AG04449 (cell line): ENCODE measurements at regions not wholly inside any gene's neighbourhood (a gene's known extent, or its start where the extent isn't known, plus 50 kb on each side); places are given as distances from the start of the nearest gene placed in this dataset.

ENCODE experiments used
- CTCF ChIA-PET: fragments of 350-600 bp; formaldehyde crosslinking; extraction: SDS; loops from one replicate; lab custom pipeline; 2021; ENCODE audit warnings: antibody characterized with exemption; lab: Yijun Ruan, JAX
- POLR2A ChIA-PET: fragments of 400-600, 350-600 bp; formaldehyde crosslinking; extraction: SDS; loops from one replicate; lab custom pipeline; 2020; ENCODE audit warnings: antibody characterized with exemption, inconsistent platforms; lab: Yijun Ruan, JAX
- DNase-seq: peaks from one replicate; pipeline ENCODE4 v3.0.0-alpha.2; 2010; ENCODE audit warnings: low read depth, low spot score
- H3K4me3 ChIP-seq: 2 replicates; pipeline ENCODE4 v1.5.1; 2011; ENCODE audit warnings: low read depth, mild to moderate bottlenecking, control low read depth, low read length
- CTCF ChIP-seq: IDR thresholded peaks from one replicate; pipeline ENCODE4 v1.5.1; 2011; ENCODE audit warnings: mild to moderate bottlenecking, moderate library complexity, low read length, control low read depth, inconsistent platforms; ENCODE audit not compliant: insufficient read depth; ENCODE audit errors: missing control alignments

GRCh38 chr2:52463457-52463856 lies 1304.1 kb upstream of the CHAC2 start:
- DNase-seq, result no peak
- H3K4me3 ChIP-seq, result no peak overlapping the region
- ChIA-PET POLR2A (no interaction called here), CTCF (no interaction called here)
- TF ChIP-seq CTCF, result no peak

GRCh38 chr2:52456561-52457377 lies 1310.8 kb upstream of the CHAC2 start:
- POLR2A ChIA-PET, result no interaction called here
- CTCF ChIA-PET, result interaction anchor here (0.7 kb wide), 1 partner anchor 9 kb away, joined by 3 read pairs; no protein-coding TSS in a partner anchor
- no peak for TF ChIP-seq CTCF
- no peak overlapping the region for H3K4me3 ChIP-seq
- no peak for DNase-seq

DNA sequence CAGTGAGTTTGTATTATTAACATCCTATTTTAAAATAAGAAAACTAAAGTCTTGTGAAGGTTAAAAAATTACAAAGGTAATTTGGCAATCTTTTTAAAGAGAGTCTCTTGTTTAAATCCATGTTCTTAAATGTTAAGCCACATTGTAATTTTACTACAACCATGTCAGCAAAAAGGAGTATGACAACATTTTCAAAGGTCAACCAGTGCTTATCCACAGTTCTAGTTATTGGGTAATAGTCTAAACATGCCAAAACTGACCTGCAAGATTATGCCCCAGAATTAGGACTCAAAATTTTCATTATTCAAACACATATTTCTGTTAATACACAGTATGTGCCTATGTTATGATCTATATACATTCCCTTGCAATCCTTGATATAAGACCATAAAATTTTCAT lies 1312.6 kb upstream of the CHAC2 start:
- no peak for TF ChIP-seq CTCF
- CTCF ChIA-PET, result no interaction called here
- no peak for DNase-seq
- POLR2A ChIA-PET, result no interaction called here
- H3K4me3 ChIP-seq, result no peak overlapping the region

- POLR2A ChIA-PET, result no interaction called here
- no peak for DNase-seq
- no peak for TF ChIP-seq CTCF
- no peak overlapping the region for H3K4me3 ChIP-seq
- CTCF ChIA-PET, result no interaction called here
Observed at GRCh38 chr2:52452201-52452600, 1315.4 kb upstream of the CHAC2 start.

- TF ChIP-seq CTCF, result no peak
- POLR2A ChIA-PET, result no interaction called here
- DNase-seq, result no peak
- H3K4me3 ChIP-seq, result no peak overlapping the region
- CTCF ChIA-PET, result no interaction called here
Observed at GRCh38 chr2:52445686-52446085, 1321.9 kb upstream of the CHAC2 start.

DNA sequence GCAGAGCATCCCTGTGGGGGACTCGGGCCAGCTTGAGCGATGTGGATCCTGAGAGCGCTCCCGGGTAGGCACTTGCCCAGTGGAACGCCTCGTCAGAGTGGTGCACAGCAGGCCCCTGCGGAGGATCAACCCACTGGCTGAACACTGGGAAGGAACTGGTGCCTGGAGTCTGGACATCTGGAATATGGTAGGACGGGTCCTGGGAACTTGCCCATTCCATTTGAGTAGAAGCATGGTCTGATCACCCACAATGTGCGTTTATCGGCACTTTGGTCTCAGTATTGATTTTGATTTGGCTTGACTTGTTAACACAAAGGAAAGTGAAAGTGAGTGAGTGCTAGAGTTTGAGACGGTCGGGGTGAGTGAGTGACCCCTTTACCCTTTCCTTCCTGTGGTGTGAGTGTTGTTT lies 1336.2 kb upstream of the CHAC2 start:
- H3K4me3 ChIP-seq, result no peak overlapping the region
- POLR2A ChIA-PET, result no interaction called here
- no peak for DNase-seq
- no peak for TF ChIP-seq CTCF
- CTCF ChIA-PET, result no interaction called here
